WTC11 (cell line): ENCODE measurements at regions not wholly inside any gene's neighbourhood (a gene's known extent, or its start where the extent isn't known, plus 50 kb on each side); places are given as distances from the start of the nearest gene placed in this dataset.

Experiments
- ARID4B ChIP-seq: sonication (generic); formaldehyde crosslinking; IDR thresholded peaks from 2 replicates; pipeline ENCODE4 v1.8.0; 2023; ENCODE audit warnings: missing genetic modification reagents, mild to moderate bottlenecking, borderline replicate concordance
- CTCF ChIP-seq: fragments of 200-600 bp; IDR thresholded peaks from 2 replicates; pipeline ENCODE4 v1.8.0; 2022; ENCODE audit warnings: antibody characterized with exemption
- ELF4 ChIP-seq: sonication (generic); formaldehyde crosslinking; IDR thresholded peaks from 2 replicates; pipeline ENCODE4 v1.8.1; 2022; ENCODE audit warnings: low read depth, mild to moderate bottlenecking, moderate library complexity, missing genetic modification reagents
- GABPB1 ChIP-seq: sonication (generic); formaldehyde crosslinking; IDR thresholded peaks from 2 replicates; pipeline ENCODE4 v1.8.1; 2023; ENCODE audit warnings: mild to moderate bottlenecking, missing genetic modification reagents
- GRHL2 ChIP-seq: fragments of 250-450 bp; sonication (Bioruptor Pico); IDR thresholded peaks from 2 replicates; pipeline ENCODE4 v1.8.0; 2022; ENCODE audit warnings: mild to moderate bottlenecking, moderate library complexity; ENCODE audit not compliant: insufficient replicate concordance, severe bottlenecking
- HMGA2 ChIP-seq: fragments of 250-450 bp; sonication (Bioruptor Pico); IDR thresholded peaks from 2 replicates; pipeline ENCODE4 v1.4.0; 2021; ENCODE audit warnings: mild to moderate bottlenecking, moderate library complexity
- HMGXB4 ChIP-seq: sonication (generic); formaldehyde crosslinking; IDR thresholded peaks from 2 replicates; pipeline ENCODE4 v1.8.1; 2023; ENCODE audit warnings: mild to moderate bottlenecking, moderate library complexity, missing genetic modification reagents
- MAX ChIP-seq: sonication (generic); formaldehyde crosslinking; IDR thresholded peaks from 2 replicates; pipeline ENCODE4 v1.8.0; 2022; ENCODE audit warnings: mild to moderate bottlenecking, missing genetic modification reagents
- NR1H2 ChIP-seq: sonication (generic); formaldehyde crosslinking; IDR thresholded peaks from 2 replicates; pipeline ENCODE4 v1.9.0; 2021; ENCODE audit warnings: mild to moderate bottlenecking, moderate library complexity, missing genetic modification reagents
- OVOL2 ChIP-seq: fragments of 250-450 bp; sonication (Bioruptor Pico); IDR thresholded peaks from 2 replicates; pipeline ENCODE4 v1.9.0; 2021; ENCODE audit warnings: mild to moderate bottlenecking, borderline replicate concordance
- SP1 ChIP-seq: sonication (generic); formaldehyde crosslinking; conservative IDR thresholded peaks from 2 replicates; pipeline ENCODE4 v1.8.1; 2022; ENCODE audit warnings: missing genetic modification reagents
- ZSCAN18 ChIP-seq: fragments of 250-450 bp; sonication (Bioruptor Pico); IDR thresholded peaks from 2 replicates; pipeline ENCODE4 v2.1.2; 2022; ENCODE audit warnings: mild to moderate bottlenecking, moderate library complexity

GRCh38 chr1:193538680-193539079 is 352.3 kb upstream of the B3GALT2 start:
- TF ChIP-seq CTCF = no peak
- TF ChIP-seq HMGXB4 (CRISPR knock-in tag) = no peak
- TF ChIP-seq OVOL2 (CRISPR knock-in tag) = no peak
- TF ChIP-seq ZSCAN18 (CRISPR knock-in tag) = no peak
- TF ChIP-seq GRHL2 (CRISPR knock-in tag) = no peak
- no peak for TF ChIP-seq ARID4B (CRISPR knock-in tag)
- no peak for TF ChIP-seq MAX (CRISPR knock-in tag)
- TF ChIP-seq GABPB1 (CRISPR knock-in tag) = no peak
- TF ChIP-seq SP1 (CRISPR knock-in tag) = no peak
- no peak for TF ChIP-seq HMGA2 (CRISPR knock-in tag)
- no peak for TF ChIP-seq ELF4 (CRISPR knock-in tag)
- no peak for TF ChIP-seq NR1H2
